LHCN-M2 (cell line): ENCODE measurements at regions not wholly inside any gene's neighbourhood (a gene's known extent, or its start where the extent isn't known, plus 50 kb on each side); places are given as distances from the start of the nearest gene placed in this dataset.

Experiments
- DNase-seq: peaks from one replicate; pipeline ENCODE4 v3.0.0-alpha.2; 2012; ENCODE audit warnings: low read depth

GRCh38 chr11:32200136-32200847, 109.4 kb downstream of the RCN1 start:
- DNase-seq, result no peak

GRCh38 chr11:32204751-32205150, 113.9 kb downstream of the RCN1 start:
- DNase-seq, result no peak

- peak; percentile 53 for DNase-seq
Observed at GRCh38 chr11:32210556-32210955, 119.7 kb downstream of the RCN1 start.

- peak; percentile 81 for DNase-seq
Observed at GRCh38 chr11:32213223-32213622, 122.3 kb downstream of the RCN1 start.

- DNase-seq, result no peak
Observed at GRCh38 chr11:32215157-32215556, 124.3 kb downstream of the RCN1 start.

GRCh38 chr11:32216749-32217148, 125.9 kb downstream of the RCN1 start:
- DNase-seq, result no peak

- no peak for DNase-seq
Observed at GRCh38 chr11:32219320-32219719, 128.4 kb downstream of the RCN1 start.

- DNase-seq, result no peak
Observed at GRCh38 chr11:32221476-32222032, 130.7 kb downstream of the RCN1 start.

- DNase-seq, result no peak
Observed at GRCh38 chr11:32224580-32224979, 133.7 kb downstream of the RCN1 start.

- DNase-seq, result no peak
Observed at GRCh38 chr11:32225571-32226285, 134.9 kb downstream of the RCN1 start.

- DNase-seq, result no peak
Observed at GRCh38 chr11:32226480-32226879, 135.6 kb downstream of the RCN1 start.

GRCh38 chr11:32229576-32230240, 138.8 kb downstream of the RCN1 start:
- DNase-seq, result no peak

GRCh38 chr11:32231909-32232493, 141.1 kb downstream of the RCN1 start:
- peak; percentile 27 for DNase-seq

- DNase-seq, result no peak
Observed at GRCh38 chr11:32232516-32232915, 141.6 kb downstream of the RCN1 start.

- no peak for DNase-seq
Observed at GRCh38 chr11:32233276-32233675, 142.4 kb downstream of the RCN1 start.

- DNase-seq, result no peak
Observed at GRCh38 chr11:32233928-32234327, 143.1 kb downstream of the RCN1 start.

GRCh38 chr11:32244453-32244852, 153.6 kb downstream of the RCN1 start:
- no peak for DNase-seq

- DNase-seq, result no peak
Observed at GRCh38 chr11:32253706-32254105, 162.8 kb downstream of the RCN1 start.

GRCh38 chr11:32255841-32256240, 165.0 kb downstream of the RCN1 start:
- DNase-seq, result no peak

- DNase-seq, result no peak
Observed at GRCh38 chr11:32256466-32256865, 165.6 kb downstream of the RCN1 start.

- DNase-seq, result peak; percentile 48
Observed at GRCh38 chr11:32259641-32260081, 168.8 kb downstream of the RCN1 start.

- DNase-seq, result no peak
Observed at GRCh38 chr11:32262367-32262766, 171.5 kb downstream of the RCN1 start.
